ENCODE measurements at regions not wholly inside any gene's neighbourhood (a gene's known extent, or its start where the extent isn't known, plus 50 kb on each side); places are given as distances from the start of the nearest gene placed in this dataset.
"Not testable (repeated sequence)": the region's sequence is repeated elsewhere in the genome, so short reads cannot be mapped to it uniquely, and the experiment has no call there.

- DNase-seq, result no peak
These were observed 150.9 kb downstream of the HLX start for GRCh38 chr1:221029981-221030649.

- DNase-seq, result no peak
These were observed 151.7 kb downstream of the HLX start for GRCh38 chr1:221030990-221031389.

- DNase-seq, result no peak
These were observed 152.4 kb downstream of the HLX start for GRCh38 chr1:221031458-221032203.

GRCh38 chr1:221032204-221032585, 153.0 kb downstream of the HLX start:
- no peak for DNase-seq

- DNase-seq, result no peak
These were observed 153.5 kb downstream of the HLX start for GRCh38 chr1:221032637-221033280.

- no peak for DNase-seq
These were observed 156.5 kb downstream of the HLX start for GRCh38 chr1:221035662-221036153.

- no peak for DNase-seq
These were observed 160.4 kb downstream of the HLX start for GRCh38 chr1:221039616-221040015.

- no peak for DNase-seq
These were observed 160.9 kb downstream of the HLX start for GRCh38 chr1:221040101-221040500.

- no peak for DNase-seq
These were observed 161.5 kb downstream of the HLX start for GRCh38 chr1:221040691-221041285.

GRCh38 chr1:221044538-221044937, 165.3 kb downstream of the HLX start:
- no peak for DNase-seq

- DNase-seq, result no peak
These were observed 165.9 kb downstream of the HLX start for GRCh38 chr1:221045151-221045550.

- DNase-seq, result no peak
These were observed 166.9 kb downstream of the HLX start for GRCh38 chr1:221045842-221046831.

- DNase-seq, result not testable (repeated sequence)
These were observed 172.1 kb downstream of the HLX start for GRCh38 chr1:221051391-221051790.

- DNase-seq, result peak; percentile 53
These were observed 174.6 kb downstream of the HLX start for GRCh38 chr1:221053889-221054288.

- DNase-seq, result no peak
These were observed 180.3 kb downstream of the HLX start for GRCh38 chr1:221059506-221059905.

GRCh38 chr1:221063651-221064050, 184.4 kb downstream of the HLX start:
- DNase-seq, result no peak

GRCh38 chr1:221066351-221067001, 187.2 kb downstream of the HLX start:
- DNase-seq, result no peak

- DNase-seq, result no peak
These were observed 188.5 kb downstream of the HLX start for GRCh38 chr1:221067721-221068120.

GRCh38 chr1:221069178-221069903, 190.1 kb downstream of the HLX start:
- DNase-seq, result no peak

- no peak for DNase-seq
These were observed 190.7 kb downstream of the HLX start for GRCh38 chr1:221069986-221070385.

- DNase-seq, result no peak
These were observed 192.5 kb downstream of the HLX start for GRCh38 chr1:221071777-221072176.

Measured in NCI-H2029 treated with DMSO at 0.1 percent for 48 hours (cell line).